HG02852 (cell line): ENCODE measurements at regions not wholly inside any gene's neighbourhood (a gene's known extent, or its start where the extent isn't known, plus 50 kb on each side); places are given as distances from the start of the nearest gene placed in this dataset.
"Not testable (repeated sequence)": the region's sequence is repeated elsewhere in the genome, so short reads cannot be mapped to it uniquely, and the experiment has no call there.

Experiments
- ATAC-seq: cut with Tn5 transposase; IDR thresholded peaks from one replicate; pipeline ENCODE4 v1.9.1; 2021; ENCODE audit warnings: mild to moderate bottlenecking, moderate library complexity; ENCODE audit not compliant: unreplicated experiment

DNA sequence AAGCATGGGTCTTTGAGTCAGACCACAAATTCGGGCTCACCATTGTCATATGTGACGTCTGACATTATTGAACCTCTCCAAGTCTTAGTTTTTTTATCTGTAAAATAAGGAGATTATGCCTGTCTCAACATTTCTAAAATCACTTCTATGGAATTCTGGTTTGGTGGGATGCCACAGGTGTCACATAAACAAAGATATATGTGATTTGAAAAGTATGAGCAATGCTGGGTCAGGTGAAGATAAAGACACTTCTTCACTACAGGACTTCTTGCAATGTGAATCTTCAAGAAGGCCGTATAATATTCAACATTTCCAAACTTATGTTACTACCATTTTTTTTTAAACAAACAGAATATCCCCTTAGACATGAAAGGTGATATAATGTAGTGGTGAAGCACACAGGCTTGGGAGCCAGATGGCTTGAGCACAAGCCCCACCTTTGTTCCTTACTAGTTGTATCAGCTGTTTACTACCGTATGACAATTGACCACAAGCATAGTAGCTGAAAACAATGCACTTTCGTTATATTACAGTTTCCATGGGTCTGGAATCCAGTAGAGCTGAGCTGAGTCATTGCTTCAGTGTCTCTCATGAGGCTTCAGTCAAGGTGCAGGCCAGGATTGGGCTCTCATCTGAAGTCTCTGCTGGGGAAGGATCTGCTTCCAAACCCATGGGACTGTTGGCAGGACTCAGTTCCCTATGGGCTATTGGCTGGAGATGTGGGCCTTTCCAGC lies 87.7 kb downstream of the UTP18 start:
- ATAC-seq, result no peak

- ATAC-seq, result no peak
Measured at GRCh38 chr17:51351080-51351479, 90.7 kb downstream of the UTP18 start.

DNA sequence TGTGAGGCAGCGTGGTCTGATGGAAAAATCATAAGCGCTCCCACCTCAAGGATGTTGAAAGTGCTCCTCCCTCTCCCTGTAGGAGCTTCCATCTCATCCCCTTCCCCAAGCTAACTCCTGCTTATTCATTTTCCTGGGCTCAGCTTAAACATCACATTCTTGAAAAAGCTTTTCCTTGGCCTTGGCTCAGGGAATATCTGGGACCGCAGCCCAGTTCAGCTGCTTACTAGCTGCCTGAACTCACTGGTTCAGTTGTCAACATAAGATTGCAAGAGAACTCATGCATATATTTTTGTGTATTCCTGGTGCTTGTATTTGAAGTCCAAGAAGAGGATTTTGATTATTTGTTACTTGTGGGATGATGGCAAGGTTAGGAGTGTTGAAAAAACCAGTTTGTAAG lies 91.5 kb downstream of the UTP18 start:
- no peak for ATAC-seq

- ATAC-seq, result no peak
Measured at GRCh38 chr17:51352798-51353197, 92.5 kb downstream of the UTP18 start.

- no peak for ATAC-seq
Measured at GRCh38 chr17:51353296-51353695, 93.0 kb downstream of the UTP18 start.

DNA sequence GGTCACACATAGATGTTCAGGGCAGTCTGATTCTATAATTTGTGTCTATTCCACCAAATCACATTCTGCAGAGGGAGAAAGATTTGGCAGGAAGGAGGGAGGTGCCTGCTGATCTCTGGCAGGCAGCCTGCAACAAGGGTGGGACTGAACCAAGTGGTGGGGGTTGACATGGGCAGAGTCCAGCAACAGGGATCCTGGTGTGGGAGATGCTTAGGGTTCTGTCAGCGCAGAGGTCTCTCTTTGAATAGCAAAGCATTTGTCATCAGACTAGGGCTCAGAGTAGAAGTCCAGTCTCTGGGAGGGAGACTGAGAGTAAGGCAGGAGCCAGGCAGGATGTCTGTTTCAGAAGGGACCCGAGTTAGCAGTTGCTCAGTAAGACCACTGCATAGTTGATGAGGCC lies 94.6 kb downstream of the UTP18 start:
- ATAC-seq, result no peak

DNA sequence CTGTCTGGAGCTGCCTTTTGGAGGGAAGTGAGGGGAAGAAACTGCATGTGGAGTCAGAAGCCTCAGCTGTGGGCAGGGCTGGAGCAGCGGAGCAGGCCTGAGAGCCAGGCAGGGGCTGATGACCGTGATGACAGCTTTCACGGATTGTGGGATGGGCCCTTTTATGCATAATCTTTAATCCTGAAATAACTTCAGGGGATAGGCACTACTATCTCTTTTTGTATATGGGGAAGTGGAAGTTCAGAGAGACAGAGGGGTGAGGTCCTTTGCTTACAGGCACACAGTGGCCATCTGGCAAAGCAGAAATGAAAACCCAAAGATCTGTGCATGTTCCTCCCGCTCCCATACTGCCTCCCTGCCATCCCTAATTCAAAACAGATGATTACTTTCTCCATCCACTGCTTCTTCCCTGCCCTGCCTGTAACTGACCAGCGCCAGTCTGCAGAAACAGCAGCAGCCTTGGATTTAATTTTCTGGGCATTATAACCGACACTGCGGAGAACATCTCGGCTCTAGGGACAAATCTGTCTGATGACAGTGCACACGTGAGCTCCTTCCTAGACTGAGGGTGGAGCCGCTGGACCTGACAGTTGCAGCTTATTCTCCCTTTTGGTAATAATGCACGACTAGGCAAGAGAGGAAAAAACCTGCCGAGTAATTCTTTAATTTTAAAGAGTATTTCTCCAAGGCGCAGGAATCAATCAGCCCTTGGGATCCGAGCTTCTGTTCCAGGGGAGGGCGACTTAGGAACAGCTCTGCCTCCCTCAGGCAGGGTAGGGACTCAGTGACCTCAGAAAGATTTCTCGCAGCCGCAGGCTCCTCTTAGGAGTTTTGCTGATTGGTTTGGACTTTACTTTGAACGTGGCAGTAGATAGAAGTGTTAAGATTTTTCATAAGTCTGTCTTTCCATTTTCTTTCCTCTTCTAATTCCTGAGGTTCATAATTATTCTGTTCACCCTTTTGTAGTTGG lies 95.4 kb downstream of the UTP18 start:
- ATAC-seq, result no peak

- ATAC-seq, result no peak
Measured at GRCh38 chr17:51359055-51359454, 98.7 kb downstream of the UTP18 start.

- ATAC-seq, result no peak
Measured at GRCh38 chr17:51362811-51363585, 102.7 kb downstream of the UTP18 start.

- ATAC-seq, result no peak
Measured at GRCh38 chr17:51365090-51365489, 104.7 kb downstream of the UTP18 start.

DNA sequence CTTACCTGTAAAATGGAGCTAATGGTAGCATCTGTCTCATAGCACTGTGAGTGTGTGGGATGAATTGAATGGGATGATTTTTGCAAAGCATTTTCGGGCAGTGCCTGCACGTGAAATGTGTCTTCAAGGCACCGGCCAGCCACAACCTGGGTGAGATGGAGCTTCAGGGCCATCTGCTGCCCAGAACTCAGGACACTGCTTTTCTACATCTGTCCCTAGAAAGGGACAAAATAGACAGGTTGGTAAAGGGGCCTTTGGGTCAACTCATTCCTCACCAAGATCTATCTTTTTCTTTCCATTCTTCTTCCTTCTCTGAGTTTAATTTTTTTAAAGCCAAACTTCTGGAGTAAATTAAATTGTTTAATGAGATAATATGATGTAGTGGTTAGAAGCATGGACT lies 106.5 kb downstream of the UTP18 start:
- ATAC-seq, result no peak

DNA sequence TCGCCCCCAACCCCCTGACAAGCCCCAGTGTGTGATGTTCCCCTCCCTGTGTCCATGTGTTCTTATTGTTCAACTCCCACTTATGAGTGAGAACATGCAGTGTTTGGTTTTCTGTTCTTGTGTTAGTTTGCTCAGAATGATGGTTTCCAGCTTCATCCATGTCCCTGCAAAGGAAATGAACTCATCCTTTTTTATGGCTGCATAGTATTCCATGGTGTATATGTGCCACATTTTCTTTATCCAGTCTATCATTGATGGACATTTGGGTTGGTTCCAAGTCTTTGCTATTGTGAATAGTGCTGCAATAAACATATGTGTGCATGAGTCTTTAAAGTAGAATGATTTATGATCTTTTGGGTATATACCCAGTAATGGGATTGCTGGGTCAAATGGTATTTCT lies 107.5 kb downstream of the UTP18 start:
- not testable (repeated sequence) for ATAC-seq

DNA sequence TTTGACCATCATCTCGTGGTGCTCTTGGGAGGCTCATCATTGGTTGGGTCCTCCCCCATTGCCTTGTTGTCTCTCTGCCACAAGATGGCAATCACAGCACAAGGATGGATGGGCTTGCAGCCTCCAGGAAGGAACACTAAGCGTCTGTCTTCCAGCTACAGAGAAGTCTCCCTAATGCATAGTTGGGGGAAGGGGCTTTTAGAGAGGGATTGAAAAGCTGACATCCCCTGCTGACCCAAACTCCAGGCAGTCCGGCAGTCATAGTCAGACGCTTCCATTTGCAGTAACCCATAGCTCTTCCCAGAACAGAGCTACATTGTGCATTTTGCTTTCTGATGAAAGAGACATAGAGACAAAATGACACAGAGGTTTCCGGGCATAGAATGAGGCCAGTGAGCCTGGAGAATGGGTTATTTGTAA lies 111.4 kb downstream of the UTP18 start:
- ATAC-seq, result no peak

DNA sequence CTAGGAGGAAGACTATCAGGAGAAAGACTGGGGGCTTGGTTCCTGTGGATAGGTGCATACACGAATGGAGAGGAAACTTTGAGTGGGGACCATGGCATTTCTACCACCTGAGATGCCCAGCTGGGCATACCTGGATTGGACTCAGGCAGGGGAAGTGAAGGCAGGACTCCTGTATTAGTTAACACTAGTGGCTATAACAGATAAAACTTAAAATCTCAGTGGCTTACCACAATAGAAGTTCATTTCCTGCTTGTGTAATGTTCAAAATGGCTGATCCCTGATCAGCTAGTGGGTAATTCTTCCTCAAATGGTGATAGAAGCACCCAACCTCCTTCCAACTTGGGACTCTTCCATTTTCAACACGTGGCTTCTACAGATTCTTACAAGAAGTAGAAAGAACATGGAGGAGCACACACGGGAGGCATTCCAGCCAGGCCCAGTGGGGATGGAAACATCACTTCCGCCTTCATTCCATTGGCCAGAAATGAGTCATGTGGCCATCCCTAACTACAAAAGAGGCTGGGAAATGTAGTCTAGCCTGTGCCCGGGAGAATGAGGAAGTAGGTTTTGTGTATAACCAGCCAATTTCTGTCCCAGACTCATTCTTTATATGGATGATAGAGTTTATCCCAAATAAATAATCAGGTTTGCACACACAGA lies 112.1 kb downstream of the UTP18 start:
- ATAC-seq, result peak; percentile 77

- no peak for ATAC-seq
Measured at GRCh38 chr17:51373489-51374152, 113.3 kb downstream of the UTP18 start.

- no peak for ATAC-seq
Measured at GRCh38 chr17:51374209-51374608, 113.9 kb downstream of the UTP18 start.

- ATAC-seq, result no peak
Measured at GRCh38 chr17:51375771-51376170, 115.4 kb downstream of the UTP18 start.

DNA sequence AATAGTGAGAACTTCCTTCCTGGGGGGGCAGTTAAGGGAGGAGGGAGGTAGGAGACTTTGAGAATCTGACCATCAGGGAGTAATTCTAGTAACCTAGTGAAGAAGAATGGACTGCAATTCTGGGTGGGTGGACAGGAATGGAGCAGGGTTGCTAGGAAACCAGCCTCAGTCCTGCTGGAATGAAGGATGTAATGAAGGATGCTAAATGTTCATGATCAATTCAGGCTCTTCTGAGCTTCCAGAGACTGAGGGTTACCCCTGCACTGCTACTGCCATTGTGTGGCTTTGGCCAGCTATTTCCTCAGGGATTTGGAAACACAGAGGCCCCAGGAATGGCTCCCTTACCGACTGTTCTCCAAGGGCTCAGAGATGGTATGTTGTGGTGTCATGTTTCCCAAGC lies 116.4 kb downstream of the UTP18 start:
- no peak for ATAC-seq

GRCh38 chr17:51381262-51381661 lies 120.9 kb downstream of the UTP18 start:
- ATAC-seq, result no peak

- ATAC-seq, result no peak
Measured at GRCh38 chr17:51385208-51385607, 124.9 kb downstream of the UTP18 start.
